Stimulated activated naive CD8-positive, alpha-beta T cell treated with anti-CD3 and anti-CD28 coated beads, Interleukin-15, Interleukin-2, amounts not matched to agents 100 ng/mL and 50 ng/mL, for 24 hours (primary cell): ENCODE measurements at regions not wholly inside any gene's neighbourhood (a gene's known extent, or its start where the extent isn't known, plus 50 kb on each side); places are given as distances from the start of the nearest gene placed in this dataset.

Experiments
- H3K27ac Mint-ChIP-seq: one replicate; pipeline ENCODE4 v1.8.0; 2021; ENCODE audit warnings: mild to moderate bottlenecking, mixed read lengths
- H3K27me3 Mint-ChIP-seq: one replicate; pipeline ENCODE4 v1.8.0; 2021; ENCODE audit warnings: mixed read lengths
- H3K36me3 Mint-ChIP-seq: one replicate; pipeline ENCODE4 v1.8.0; 2021; ENCODE audit warnings: low read depth, mixed read lengths
- H3K4me1 Mint-ChIP-seq: one replicate; pipeline ENCODE4 v1.8.0; 2021; ENCODE audit warnings: low read depth, mixed read lengths
- H3K4me3 Mint-ChIP-seq: one replicate; pipeline ENCODE4 v1.8.0; 2021; ENCODE audit warnings: mild to moderate bottlenecking, mixed read lengths
- H3K9me3 Mint-ChIP-seq: one replicate; pipeline ENCODE4 v1.8.0; 2021; ENCODE audit warnings: mixed read lengths

- H3K27ac Mint-ChIP-seq, result no peak overlapping the region
Observed at GRCh38 chr16:14350081-14350480, 279.0 kb downstream of the MRTFB start.

GRCh38 chr16:14347706-14348105 is 276.6 kb downstream of the MRTFB start:
- Mint-ChIP-seq H3K4me3 (no peak overlapping the region), H3K9me3 (peaks cover 10% of the 10 kb centered on the region), H3K27me3 (peaks cover 10% of the 10 kb centered on the region), H3K4me1 (no peaks in the 10 kb centered on the region), H3K27ac (no peak overlapping the region), H3K36me3 (no peaks in the 10 kb centered on the region)

More at GRCh38 chr16:14350081-14350480, 279.0 kb downstream of the MRTFB start:
- Mint-ChIP-seq H3K9me3 (peaks cover 5% of the 10 kb centered on the region), H3K36me3 (no peaks in the 10 kb centered on the region), H3K4me3 (no peak overlapping the region), H3K4me1 (peaks cover 5% of the 10 kb centered on the region), H3K27me3 (peaks cover 6% of the 10 kb centered on the region)

- Mint-ChIP-seq H3K9me3 (peaks cover 15% of the 10 kb centered on the region), H3K36me3 (no peaks in the 10 kb centered on the region), H3K4me1 (no peaks in the 10 kb centered on the region), H3K27me3 (peaks cover 10% of the 10 kb centered on the region), H3K27ac (no peak overlapping the region), H3K4me3 (no peak overlapping the region)
Observed at GRCh38 chr16:14346278-14347142, 275.4 kb downstream of the MRTFB start.

GRCh38 chr16:14345512-14346115 is 274.5 kb downstream of the MRTFB start:
- Mint-ChIP-seq H3K4me3 (no peak overlapping the region), H3K4me1 (no peaks in the 10 kb centered on the region), H3K27ac (no peak overlapping the region), H3K36me3 (no peaks in the 10 kb centered on the region), H3K9me3 (peaks cover 15% of the 10 kb centered on the region), H3K27me3 (peaks cover 10% of the 10 kb centered on the region)

GRCh38 chr16:14344945-14345344 is 273.8 kb downstream of the MRTFB start:
- Mint-ChIP-seq H3K4me1 (no peaks in the 10 kb centered on the region), H3K27me3 (peaks cover 10% of the 10 kb centered on the region), H3K4me3 (no peak overlapping the region), H3K36me3 (no peaks in the 10 kb centered on the region), H3K27ac (no peak overlapping the region), H3K9me3 (peaks cover 15% of the 10 kb centered on the region)

GRCh38 chr16:14344292-14344691 is 273.2 kb downstream of the MRTFB start:
- Mint-ChIP-seq H3K27me3 (peaks cover 10% of the 10 kb centered on the region), H3K36me3 (no peaks in the 10 kb centered on the region), H3K9me3 (peaks cover 15% of the 10 kb centered on the region)

GRCh38 chr16:14341324-14342225 is 270.5 kb downstream of the MRTFB start:
- Mint-ChIP-seq H3K36me3 (no peaks in the 10 kb centered on the region), H3K9me3 (peaks cover 15% of the 10 kb centered on the region), H3K27ac (no peak overlapping the region), H3K4me1 (no peaks in the 10 kb centered on the region), H3K27me3 (peaks cover 10% of the 10 kb centered on the region), H3K4me3 (no peak overlapping the region)

More at GRCh38 chr16:14344292-14344691, 273.2 kb downstream of the MRTFB start:
- no peak overlapping the region for H3K27ac Mint-ChIP-seq
- no peak overlapping the region for H3K4me3 Mint-ChIP-seq
- H3K4me1 Mint-ChIP-seq, result no peaks in the 10 kb centered on the region

- H3K27me3 Mint-ChIP-seq, result peaks cover 7% of the 10 kb centered on the region
- no peaks in the 10 kb centered on the region for H3K4me1 Mint-ChIP-seq
- no peak overlapping the region for H3K4me3 Mint-ChIP-seq
- H3K27ac Mint-ChIP-seq, result no peak overlapping the region
- H3K9me3 Mint-ChIP-seq, result peaks cover 10% of the 10 kb centered on the region
- H3K36me3 Mint-ChIP-seq, result no peaks in the 10 kb centered on the region
Observed at GRCh38 chr16:14339694-14340093, 268.6 kb downstream of the MRTFB start.

- Mint-ChIP-seq H3K36me3 (no peaks in the 10 kb centered on the region), H3K9me3 (peaks cover 10% of the 10 kb centered on the region), H3K27me3 (peaks cover 7% of the 10 kb centered on the region), H3K4me1 (no peaks in the 10 kb centered on the region), H3K4me3 (no peak overlapping the region), H3K27ac (no peak overlapping the region)
Observed at GRCh38 chr16:14338969-14339368, 267.9 kb downstream of the MRTFB start.

GRCh38 chr16:14338236-14338635 is 267.1 kb downstream of the MRTFB start:
- no peaks in the 10 kb centered on the region for H3K4me1 Mint-ChIP-seq
- no peak overlapping the region for H3K4me3 Mint-ChIP-seq
- no peaks in the 10 kb centered on the region for H3K36me3 Mint-ChIP-seq
- no peak overlapping the region for H3K27ac Mint-ChIP-seq
- H3K27me3 Mint-ChIP-seq, result peaks cover 5% of the 10 kb centered on the region
- peaks cover 10% of the 10 kb centered on the region for H3K9me3 Mint-ChIP-seq

- Mint-ChIP-seq H3K36me3 (no peaks in the 10 kb centered on the region), H3K27ac (no peak overlapping the region)
Observed at GRCh38 chr16:14337303-14338191, 266.4 kb downstream of the MRTFB start.

GRCh38 chr16:14335297-14335696 is 264.2 kb downstream of the MRTFB start:
- Mint-ChIP-seq H3K9me3 (no peaks in the 10 kb centered on the region), H3K27ac (no peak overlapping the region), H3K27me3 (no peaks in the 10 kb centered on the region), H3K4me3 (no peak overlapping the region), H3K36me3 (no peaks in the 10 kb centered on the region), H3K4me1 (no peaks in the 10 kb centered on the region)

More at GRCh38 chr16:14337303-14338191, 266.4 kb downstream of the MRTFB start:
- no peaks in the 10 kb centered on the region for H3K27me3 Mint-ChIP-seq
- no peak overlapping the region for H3K4me3 Mint-ChIP-seq
- H3K4me1 Mint-ChIP-seq, result no peaks in the 10 kb centered on the region
- peaks cover 5% of the 10 kb centered on the region for H3K9me3 Mint-ChIP-seq

- no peaks in the 10 kb centered on the region for H3K36me3 Mint-ChIP-seq
- H3K4me1 Mint-ChIP-seq, result no peaks in the 10 kb centered on the region
- no peak overlapping the region for H3K4me3 Mint-ChIP-seq
- H3K27me3 Mint-ChIP-seq, result no peaks in the 10 kb centered on the region
- no peaks in the 10 kb centered on the region for H3K9me3 Mint-ChIP-seq
- no peak overlapping the region for H3K27ac Mint-ChIP-seq
Observed at GRCh38 chr16:14334366-14335080, 263.4 kb downstream of the MRTFB start.
